GM19240 (cell line): ENCODE measurements at regions not wholly inside any gene's neighbourhood (a gene's known extent, or its start where the extent isn't known, plus 50 kb on each side); places are given as distances from the start of the nearest gene placed in this dataset.

Experiments used
- DNase-seq: peaks from one replicate; pipeline ENCODE4 v3.0.0; 2011; ENCODE audit warnings: low spot score; ENCODE audit not compliant: insufficient read length

- DNase-seq: no peak
Measured at GRCh38 chr1:204736836-204737235, 51.3 kb upstream of the LRRN2 start.

GRCh38 chr1:204738506-204738905 is 53.0 kb upstream of the LRRN2 start:
- DNase-seq: no peak

- no peak for DNase-seq
Measured at GRCh38 chr1:204740354-204740753, 54.8 kb upstream of the LRRN2 start.

- no peak for DNase-seq
Measured at GRCh38 chr1:204741440-204741839, 55.9 kb upstream of the LRRN2 start.

GRCh38 chr1:204742676-204743251 is 57.2 kb upstream of the LRRN2 start:
- DNase-seq: no peak

- no peak for DNase-seq
Measured at GRCh38 chr1:204744107-204744779, 58.7 kb upstream of the LRRN2 start.

GRCh38 chr1:204746838-204747442 is 61.4 kb upstream of the LRRN2 start:
- no peak for DNase-seq

- no peak for DNase-seq
Measured at GRCh38 chr1:204751480-204751879, 65.9 kb upstream of the LRRN2 start.

- DNase-seq: no peak
Measured at GRCh38 chr1:204751883-204752687, 66.5 kb upstream of the LRRN2 start.

GRCh38 chr1:204752688-204753040 is 67.1 kb upstream of the LRRN2 start:
- no peak for DNase-seq

GRCh38 chr1:204754821-204755220 is 69.3 kb upstream of the LRRN2 start:
- DNase-seq: no peak

- DNase-seq: no peak
Measured at GRCh38 chr1:204756349-204756748, 70.8 kb upstream of the LRRN2 start.

GRCh38 chr1:204756811-204757210 is 71.3 kb upstream of the LRRN2 start:
- no peak for DNase-seq

GRCh38 chr1:204758601-204759000 is 73.1 kb upstream of the LRRN2 start:
- no peak for DNase-seq

- no peak for DNase-seq
Measured at GRCh38 chr1:204760350-204760749, 74.8 kb upstream of the LRRN2 start.

GRCh38 chr1:204760757-204761156 is 75.2 kb upstream of the LRRN2 start:
- no peak for DNase-seq

GRCh38 chr1:204763773-204764427 is 78.4 kb upstream of the LRRN2 start:
- DNase-seq: peak; percentile 63

GRCh38 chr1:204769997-204770396 is 84.5 kb upstream of the LRRN2 start:
- no peak for DNase-seq

GRCh38 chr1:204771358-204771757 is 85.8 kb upstream of the LRRN2 start:
- DNase-seq: no peak

- DNase-seq: no peak
Measured at GRCh38 chr1:204773246-204773645, 87.7 kb upstream of the LRRN2 start.

GRCh38 chr1:204775546-204775945 is 90.0 kb upstream of the LRRN2 start:
- DNase-seq: no peak

- DNase-seq: no peak
Measured at GRCh38 chr1:204777591-204777990, 92.1 kb upstream of the LRRN2 start.
